ENCODE measurements at regions not wholly inside any gene's neighbourhood (a gene's known extent, or its start where the extent isn't known, plus 50 kb on each side); places are given as distances from the start of the nearest gene placed in this dataset.

GRCh38 chr7:41872966-41873365 is 170.1 kb upstream of the INHBA start:
- TF ChIP-seq, protein P1, sequence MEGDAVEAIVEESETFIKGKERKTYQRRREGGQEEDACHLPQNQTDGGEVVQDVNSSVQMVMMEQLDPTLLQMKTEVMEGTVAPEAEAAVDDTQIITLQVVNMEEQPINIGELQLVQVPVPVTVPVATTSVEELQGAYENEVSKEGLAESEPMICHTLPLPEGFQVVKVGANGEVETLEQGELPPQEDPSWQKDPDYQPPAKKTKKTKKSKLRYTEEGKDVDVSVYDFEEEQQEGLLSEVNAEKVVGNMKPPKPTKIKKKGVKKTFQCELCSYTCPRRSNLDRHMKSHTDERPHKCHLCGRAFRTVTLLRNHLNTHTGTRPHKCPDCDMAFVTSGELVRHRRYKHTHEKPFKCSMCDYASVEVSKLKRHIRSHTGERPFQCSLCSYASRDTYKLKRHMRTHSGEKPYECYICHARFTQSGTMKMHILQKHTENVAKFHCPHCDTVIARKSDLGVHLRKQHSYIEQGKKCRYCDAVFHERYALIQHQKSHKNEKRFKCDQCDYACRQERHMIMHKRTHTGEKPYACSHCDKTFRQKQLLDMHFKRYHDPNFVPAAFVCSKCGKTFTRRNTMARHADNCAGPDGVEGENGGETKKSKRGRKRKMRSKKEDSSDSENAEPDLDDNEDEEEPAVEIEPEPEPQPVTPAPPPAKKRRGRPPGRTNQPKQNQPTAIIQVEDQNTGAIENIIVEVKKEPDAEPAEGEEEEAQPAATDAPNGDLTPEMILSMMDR (IDR thresholded peaks at IDR 0.05; ENCODE audit: low read length, missing control alignments): no peak
- H3K4me3 ChIP-seq (replicated peaks; ENCODE audit: low read depth, low read length): no peak overlapping the region
- DNase-seq (ENCODE audit: low read depth): peak; percentile 24

GRCh38 chr7:41870461-41871138 is 167.7 kb upstream of the INHBA start:
- no peak for DNase-seq (ENCODE audit: low read depth)
- H3K4me3 ChIP-seq (replicated peaks; ENCODE audit: low read depth, low read length): no peak overlapping the region
- TF ChIP-seq, protein P1 (IDR thresholded peaks at IDR 0.05; ENCODE audit: low read length, missing control alignments): no peak

- no peak overlapping the region for H3K4me3 ChIP-seq (replicated peaks; ENCODE audit: low read depth, low read length)
- TF ChIP-seq, protein P1 (IDR thresholded peaks at IDR 0.05; ENCODE audit: low read length, missing control alignments): no peak
- DNase-seq (ENCODE audit: low read depth): peak; percentile 27
Measured at GRCh38 chr7:41869997-41870396, 167.1 kb upstream of the INHBA start.

GRCh38 chr7:41869596-41869995 is 166.7 kb upstream of the INHBA start:
- no peak overlapping the region for H3K4me3 ChIP-seq (replicated peaks; ENCODE audit: low read depth, low read length)
- peak; percentile 49 for DNase-seq (ENCODE audit: low read depth)
- TF ChIP-seq, protein P1 (IDR thresholded peaks at IDR 0.05; ENCODE audit: low read length, missing control alignments): no peak

- TF ChIP-seq, protein P1 (IDR thresholded peaks at IDR 0.05; ENCODE audit: low read length, missing control alignments): no peak
- peak; percentile 66 for DNase-seq (ENCODE audit: low read depth)
- no peak overlapping the region for H3K4me3 ChIP-seq (replicated peaks; ENCODE audit: low read depth, low read length)
Measured at GRCh38 chr7:41869091-41869490, 166.2 kb upstream of the INHBA start.

DNA sequence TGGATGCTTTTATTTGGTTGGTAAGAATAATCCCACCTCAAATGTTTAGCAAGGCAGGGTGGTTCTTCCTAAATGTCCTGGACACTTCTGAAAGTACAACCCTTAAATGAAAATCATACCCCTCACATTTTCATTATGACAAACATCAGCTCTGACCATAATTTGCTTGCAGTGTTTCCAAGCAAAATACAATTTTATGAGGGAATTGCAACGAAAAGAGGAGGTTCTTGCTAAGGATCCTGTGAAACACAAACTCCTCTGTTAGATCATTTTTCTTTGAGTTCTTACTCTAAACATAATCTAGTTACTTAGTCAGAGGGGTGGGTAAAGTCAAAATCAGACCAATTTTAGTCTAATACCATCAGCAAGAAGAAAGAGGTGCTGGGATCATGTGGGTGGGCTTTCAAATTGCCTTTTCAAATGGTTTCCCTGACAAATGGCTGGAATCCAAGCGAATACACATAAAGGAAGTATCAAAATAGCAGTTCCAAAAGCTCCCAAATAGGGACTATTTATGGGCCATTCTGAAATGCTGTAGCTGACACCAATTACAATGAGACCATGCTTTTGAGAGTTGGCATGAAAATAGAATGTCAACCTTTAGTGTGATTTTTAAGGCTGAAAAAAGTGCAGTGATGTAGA is 164.9 kb upstream of the INHBA start:
- DNase-seq (ENCODE audit: low read depth): no peak
- TF ChIP-seq, protein P1 (IDR thresholded peaks at IDR 0.05; ENCODE audit: low read length, missing control alignments): no peak

DNA sequence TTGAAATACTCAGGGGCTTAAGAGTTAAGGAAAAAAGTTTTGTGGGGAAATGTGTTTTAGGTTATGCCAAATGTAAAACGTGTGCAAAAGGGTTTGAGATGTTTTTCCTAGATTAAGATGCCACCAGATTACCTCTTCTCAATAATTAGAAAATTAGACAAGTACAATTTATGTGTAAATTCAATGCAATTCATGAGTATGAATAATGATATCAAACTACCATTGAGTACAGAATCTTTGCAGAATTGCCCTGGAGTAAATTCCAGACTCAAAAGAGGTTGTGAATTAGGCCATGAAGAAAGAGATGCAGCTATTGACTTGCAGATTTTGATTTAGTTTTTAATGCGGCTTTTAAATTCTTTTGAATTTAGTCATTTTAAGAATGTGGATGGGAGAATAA is 159.4 kb upstream of the INHBA start:
- DNase-seq (ENCODE audit: low read depth): no peak
- H3K4me3 ChIP-seq (replicated peaks; ENCODE audit: low read depth, low read length): no peak overlapping the region
- TF ChIP-seq, protein P1 (IDR thresholded peaks at IDR 0.05; ENCODE audit: low read length, missing control alignments): no peak

More for the DNA sequence above, 164.9 kb upstream of the INHBA start:
- no peak overlapping the region for H3K4me3 ChIP-seq (replicated peaks; ENCODE audit: low read depth, low read length)

Measured in fibroblast of pulmonary artery (primary cell).